Motor neuron (in vitro differentiated cells): ENCODE measurements at regions not wholly inside any gene's neighbourhood (a gene's known extent, or its start where the extent isn't known, plus 50 kb on each side); places are given as distances from the start of the nearest gene placed in this dataset.

Experiments
- ATAC-seq, 8 experiments: fragments of 200-7000 bp; cut with Tn5 transposase; replicated peaks in 6 of 8; 2 replicates each; pipeline ENCODE4 v1.8.0; 2021; ENCODE audit warnings: mild to moderate bottlenecking in 8 of 8, moderate library complexity in 8 of 8
- H3K27ac ChIP-seq, 2 donors: fragments of 250-450 bp; sonication (Bioruptor Pico); 2 replicates each; pipeline ENCODE4 v1.9.0; 2021; ENCODE audit warnings: antibody characterized with exemption in 2 of 2, mild to moderate bottlenecking in 2 of 2, moderate library complexity in 1 of 2
- H3K4me1 ChIP-seq, 2 donors: fragments of 250-450 bp; sonication (Bioruptor Pico); replicated peaks in 1 of 2; 2 replicates each; pipeline ENCODE4 v1.6.1; 2021; ENCODE audit warnings: antibody characterized with exemption in 2 of 2, mild to moderate bottlenecking in 2 of 2, moderate library complexity in 1 of 2
- H3K4me3 ChIP-seq, 5 donors: fragments of 250-450 bp; sonication (Bioruptor Pico); 2 replicates each; pipeline ENCODE4 v1.9.0; 2021; ENCODE audit warnings: antibody characterized with exemption in 5 of 5, mild to moderate bottlenecking in 5 of 5, moderate library complexity in 4 of 5
- WGBS, 10 experiments: fragments of 450-650 bp; shearing (Covaris generic); methylation state at CpG; one replicate each; pipeline ENCODE4 v1.0.0; 2022; 5-methylcytosine and 5-hydroxymethylcytosine counted together
- in situ Hi-C, 9 experiments: fragments of 400-800 bp; cut with MboI; loops; one replicate each; pipeline ENCODE4 v1.15.0; 2021; ENCODE audit warnings: low sequenced_read_pairs in 9 of 9, low pct_unique_long_range_greater_than_20kb in 2 of 9; ENCODE audit not compliant: unreplicated experiment in 9 of 9

GRCh38 chr4:3851881-3852280, 85.7 kb downstream of the ADRA2C start:
- 0 to 91% (median 63%) methylated on average over 3 to 9 of the region's 10 CpGs; no CpG with 5 or more reads in 2 of the 10 experiments for WGBS, 10 experiments
- ATAC-seq = peak in 2 of 8 experiments; percentile 6 to 35
- no peak overlapping the region for H3K27ac ChIP-seq
- in situ Hi-C loops = no loop called here
- H3K4me3 ChIP-seq = no peak overlapping the region
- H3K4me1 ChIP-seq = peaks cover 0 to 5% of the 10 kb centered on the region in 2 donors

GRCh38 chr4:3852309-3852708, 86.1 kb downstream of the ADRA2C start:
- 60 to 90% (median 67%) methylated on average over 1 to 6 of the region's 11 CpGs; no CpG with 5 or more reads in 7 of the 10 experiments for WGBS, 10 experiments
- in situ Hi-C loops = no loop called here
- no peak for ATAC-seq

GRCh38 chr4:3852711-3853110, 86.5 kb downstream of the ADRA2C start:
- in situ Hi-C loops = no loop called here

More at GRCh38 chr4:3852309-3852708, 86.1 kb downstream of the ADRA2C start:
- Histone ChIP-seq H3K27ac (no peak overlapping the region), H3K4me1 (peaks cover 0 to 5% of the 10 kb centered on the region in 2 donors), H3K4me3 (no peak overlapping the region)

GRCh38 chr4:3853388-3854035, 87.3 kb downstream of the ADRA2C start:
- WGBS, 10 experiments = 14 to 100% (median 83%) methylated on average over 1 to 3 of the region's 10 CpGs; no CpG with 5 or more reads in 5 of the 10 experiments
- Histone ChIP-seq H3K4me1 (peaks cover 4 to 5% of the 10 kb centered on the region in 2 donors), H3K4me3 (no peak overlapping the region), H3K27ac (no peak overlapping the region)
- ATAC-seq = no peak
- in situ Hi-C loops = no loop called here

More at GRCh38 chr4:3852711-3853110, 86.5 kb downstream of the ADRA2C start:
- Histone ChIP-seq H3K4me1 (peaks cover 2 to 5% of the 10 kb centered on the region in 2 donors), H3K4me3 (no peak overlapping the region), H3K27ac (no peak overlapping the region)
- peak in 3 of 8 experiments; percentile 7 to 77 (median 27) for ATAC-seq
- 17 to 100% (median 63%) methylated on average over 1 to 3 of the region's 3 CpGs; no CpG with 5 or more reads in 4 of the 10 experiments for WGBS, 10 experiments

- 8 to 37% (median 20%) methylated on average over 1 to 4 of the region's 8 CpGs; no CpG with 5 or more reads in 7 of the 10 experiments for WGBS, 10 experiments
- H3K4me3 ChIP-seq = no peak overlapping the region
- H3K27ac ChIP-seq = no peak overlapping the region
- H3K4me1 ChIP-seq = peaks cover 4 to 5% of the 10 kb centered on the region in 2 donors
- in situ Hi-C loops = no loop called here
- ATAC-seq = no peak
Observed at GRCh38 chr4:3854661-3855060, 88.5 kb downstream of the ADRA2C start.

GRCh38 chr4:3855646-3856045, 89.5 kb downstream of the ADRA2C start:
- 88% methylated on average over 6 of the region's 9 CpGs; no CpG with 5 or more reads in 9 of the 10 experiments for WGBS, 10 experiments
- no peak overlapping the region for H3K27ac ChIP-seq
- H3K4me3 ChIP-seq = no peak overlapping the region
- in situ Hi-C loops = no loop called here
- peaks cover 4 to 5% of the 10 kb centered on the region in 2 donors for H3K4me1 ChIP-seq
- ATAC-seq = no peak

GRCh38 chr4:3856604-3857204, 90.5 kb downstream of the ADRA2C start:
- in situ Hi-C loops = no loop called here
- 0 to 100% (median 80%) methylated on average over 1 to 2 of the region's 8 CpGs; no CpG with 5 or more reads in 3 of the 10 experiments for WGBS, 10 experiments
- peak overlapping the region in 1 of 2 donors; percentile 11 for H3K27ac ChIP-seq
- no peak overlapping the region for H3K4me3 ChIP-seq
- H3K4me1 ChIP-seq = peaks cover 2 to 4% of the 10 kb centered on the region in 2 donors
- ATAC-seq = peak in 3 of 8 experiments; percentile 1 to 18 (median 2)

- no peak overlapping the region for H3K27ac ChIP-seq
- in situ Hi-C loops = no loop called here
- 0 to 90% (median 35%) methylated on average over 1 to 7 of the region's 9 CpGs; no CpG with 5 or more reads in 3 of the 10 experiments for WGBS, 10 experiments
- peaks cover 3 to 7% of the 10 kb centered on the region in 2 donors for H3K4me1 ChIP-seq
- H3K4me3 ChIP-seq = peak overlapping the region in 2 of 5 donors; percentile 7 to 15
- ATAC-seq = peak in 6 of 8 experiments; percentile 7 to 89 (median 80)
Observed at GRCh38 chr4:3857269-3857926, 91.2 kb downstream of the ADRA2C start.

- in situ Hi-C loops = no loop called here
- 17 to 100% (median 56%) methylated on average over 1 to 3 of the region's 6 CpGs; no CpG with 5 or more reads in 4 of the 10 experiments for WGBS, 10 experiments
- Histone ChIP-seq H3K4me1 (peaks cover 11 to 14% of the 10 kb centered on the region in 2 donors), H3K4me3 (peak overlapping the region in 2 of 5 donors; percentile 7 to 15), H3K27ac (no peak overlapping the region)
- ATAC-seq = peak in 1 of 8 experiments; percentile 45
Observed at GRCh38 chr4:3858046-3858730, 92.0 kb downstream of the ADRA2C start.

- no peak overlapping the region for H3K4me3 ChIP-seq
- 50 to 100% (median 83%) methylated on average over 1 to 3 of the region's 9 CpGs; no CpG with 5 or more reads in 2 of the 10 experiments for WGBS, 10 experiments
- no peak overlapping the region for H3K27ac ChIP-seq
- peaks cover 14 to 16% of the 10 kb centered on the region in 2 donors for H3K4me1 ChIP-seq
- in situ Hi-C loops = no loop called here
- no peak for ATAC-seq
Observed at GRCh38 chr4:3858765-3859388, 92.7 kb downstream of the ADRA2C start.

GRCh38 chr4:3859571-3859970, 93.4 kb downstream of the ADRA2C start:
- H3K4me1 ChIP-seq = peaks cover 20 to 23% of the 10 kb centered on the region in 2 donors
- in situ Hi-C loops = no loop called here
- WGBS, 10 experiments = 70 to 100% (median 79%) methylated on average over 1 to 4 of the region's 8 CpGs; no CpG with 5 or more reads in 6 of the 10 experiments
- ATAC-seq = no peak
- no peak overlapping the region for H3K4me3 ChIP-seq
- H3K27ac ChIP-seq = no peak overlapping the region
